IMR-90 (cell line): ENCODE measurements at regions not wholly inside any gene's neighbourhood (a gene's known extent, or its start where the extent isn't known, plus 50 kb on each side); places are given as distances from the start of the nearest gene placed in this dataset.

ENCODE experiments used
- BHLHE40 ChIP-seq: fragments of 150-350 bp; IDR thresholded peaks from 2 replicates; pipeline ENCODE4 v1.6.1; 2016; ENCODE audit warnings: mild to moderate bottlenecking, low read depth, low read length
- RCOR1 ChIP-seq: IDR thresholded peaks from 2 replicates; pipeline ENCODE4 v1.6.1; 2012; ENCODE audit warnings: mild to moderate bottlenecking, low read length, improper control_type of control experiment; ENCODE audit not compliant: insufficient replicate concordance
- SMC3 ChIP-seq: fragments of 150-350 bp; IDR thresholded peaks from 2 replicates; pipeline ENCODE4 v1.6.1; 2016; ENCODE audit warnings: low read depth, mild to moderate bottlenecking, antibody characterized with exemption, low read length, moderate library complexity
- TF ChIP-seq, protein P1 (sequence below): fragments of 150-350 bp; IDR thresholded peaks from 2 replicates; pipeline ENCODE4 v1.6.1; 2017; ENCODE audit warnings: mild to moderate bottlenecking, antibody characterized with exemption, low read length, low read depth
- TF ChIP-seq, protein P2 (sequence below): conservative IDR thresholded peaks from 2 replicates; pipeline ENCODE4 v1.5.1; 2012; ENCODE audit warnings: mild to moderate bottlenecking, low read depth, low read length, improper control_type of control experiment

- TF ChIP-seq RCOR1 (no peak), SMC3 (no peak), BHLHE40 (no peak)
- TF ChIP-seq, protein P1, sequence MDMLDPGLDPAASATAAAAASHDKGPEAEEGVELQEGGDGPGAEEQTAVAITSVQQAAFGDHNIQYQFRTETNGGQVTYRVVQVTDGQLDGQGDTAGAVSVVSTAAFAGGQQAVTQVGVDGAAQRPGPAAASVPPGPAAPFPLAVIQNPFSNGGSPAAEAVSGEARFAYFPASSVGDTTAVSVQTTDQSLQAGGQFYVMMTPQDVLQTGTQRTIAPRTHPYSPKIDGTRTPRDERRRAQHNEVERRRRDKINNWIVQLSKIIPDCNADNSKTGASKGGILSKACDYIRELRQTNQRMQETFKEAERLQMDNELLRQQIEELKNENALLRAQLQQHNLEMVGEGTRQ: no peak
- TF ChIP-seq, protein P2, sequence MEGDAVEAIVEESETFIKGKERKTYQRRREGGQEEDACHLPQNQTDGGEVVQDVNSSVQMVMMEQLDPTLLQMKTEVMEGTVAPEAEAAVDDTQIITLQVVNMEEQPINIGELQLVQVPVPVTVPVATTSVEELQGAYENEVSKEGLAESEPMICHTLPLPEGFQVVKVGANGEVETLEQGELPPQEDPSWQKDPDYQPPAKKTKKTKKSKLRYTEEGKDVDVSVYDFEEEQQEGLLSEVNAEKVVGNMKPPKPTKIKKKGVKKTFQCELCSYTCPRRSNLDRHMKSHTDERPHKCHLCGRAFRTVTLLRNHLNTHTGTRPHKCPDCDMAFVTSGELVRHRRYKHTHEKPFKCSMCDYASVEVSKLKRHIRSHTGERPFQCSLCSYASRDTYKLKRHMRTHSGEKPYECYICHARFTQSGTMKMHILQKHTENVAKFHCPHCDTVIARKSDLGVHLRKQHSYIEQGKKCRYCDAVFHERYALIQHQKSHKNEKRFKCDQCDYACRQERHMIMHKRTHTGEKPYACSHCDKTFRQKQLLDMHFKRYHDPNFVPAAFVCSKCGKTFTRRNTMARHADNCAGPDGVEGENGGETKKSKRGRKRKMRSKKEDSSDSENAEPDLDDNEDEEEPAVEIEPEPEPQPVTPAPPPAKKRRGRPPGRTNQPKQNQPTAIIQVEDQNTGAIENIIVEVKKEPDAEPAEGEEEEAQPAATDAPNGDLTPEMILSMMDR: no peak
Observed at GRCh38 chrX:43448688-43449087, 207.4 kb upstream of the MAOA start.
